ENCODE measurements at regions not wholly inside any gene's neighbourhood (a gene's known extent, or its start where the extent isn't known, plus 50 kb on each side); places are given as distances from the start of the nearest gene placed in this dataset.

GRCh38 chr7:94195813-94196212 lies 191.7 kb upstream of the BET1 start:
- Histone ChIP-seq H3K36me3 (ENCODE audit: insufficient read depth, low read depth, low read length) (no peaks in the 10 kb centered on the region), H3K9me3 (ENCODE audit: insufficient read depth, low read depth, low read length) (no peaks in the 10 kb centered on the region), H3K27ac (ENCODE audit: low read length) (no peak overlapping the region), H3K4me1 (ENCODE audit: insufficient read depth, low read length) (peaks cover under 1% of the 10 kb centered on the region; the same call in 1 of the 2 replicates), H3K4me3 (ENCODE audit: low read length) (no peak overlapping the region), H3K27me3 (ENCODE audit: insufficient read depth, low read length) (no peaks in the 10 kb centered on the region), H3K9ac (ENCODE audit: low read depth, low read length) (no peak overlapping the region)

GRCh38 chr7:94205529-94205928 lies 189.2 kb upstream of the COL1A2 start:
- no peak overlapping the region for H3K4me3 ChIP-seq (ENCODE audit: low read length)
- H3K36me3 ChIP-seq (ENCODE audit: insufficient read depth, low read depth, low read length): no peaks in the 10 kb centered on the region
- no peaks in the 10 kb centered on the region for H3K9me3 ChIP-seq (ENCODE audit: insufficient read depth, low read depth, low read length)
- no peaks in the 10 kb centered on the region for H3K4me1 ChIP-seq (ENCODE audit: insufficient read depth, low read length)
- no peaks in the 10 kb centered on the region for H3K27me3 ChIP-seq (ENCODE audit: insufficient read depth, low read length)
- H3K9ac ChIP-seq (ENCODE audit: low read depth, low read length): no peak overlapping the region
- no peak overlapping the region for H3K27ac ChIP-seq (ENCODE audit: low read length)

- no peak overlapping the region for H3K9ac ChIP-seq (ENCODE audit: low read depth, low read length)
- H3K4me1 ChIP-seq (ENCODE audit: insufficient read depth, low read length): no peaks in the 10 kb centered on the region
- no peaks in the 10 kb centered on the region for H3K36me3 ChIP-seq (ENCODE audit: insufficient read depth, low read depth, low read length)
- H3K4me3 ChIP-seq (ENCODE audit: low read length): no peak overlapping the region
- no peaks in the 10 kb centered on the region for H3K27me3 ChIP-seq (ENCODE audit: insufficient read depth, low read length)
- no peaks in the 10 kb centered on the region for H3K9me3 ChIP-seq (ENCODE audit: insufficient read depth, low read depth, low read length)
- no peak overlapping the region for H3K27ac ChIP-seq (ENCODE audit: low read length)
These were observed 188.4 kb upstream of the COL1A2 start for GRCh38 chr7:94206295-94206694.

GRCh38 chr7:94212160-94212559 lies 182.5 kb upstream of the COL1A2 start:
- no peaks in the 10 kb centered on the region for H3K36me3 ChIP-seq (ENCODE audit: insufficient read depth, low read depth, low read length)
- H3K27ac ChIP-seq (ENCODE audit: low read length): no peak overlapping the region
- H3K4me1 ChIP-seq (ENCODE audit: insufficient read depth, low read length): no peaks in the 10 kb centered on the region
- no peaks in the 10 kb centered on the region for H3K27me3 ChIP-seq (ENCODE audit: insufficient read depth, low read length)
- no peak overlapping the region for H3K4me3 ChIP-seq (ENCODE audit: low read length)
- no peaks in the 10 kb centered on the region for H3K9me3 ChIP-seq (ENCODE audit: insufficient read depth, low read depth, low read length)
- no peak overlapping the region for H3K9ac ChIP-seq (ENCODE audit: low read depth, low read length)

- no peak overlapping the region for H3K4me3 ChIP-seq (ENCODE audit: low read length)
- H3K9me3 ChIP-seq (ENCODE audit: insufficient read depth, low read depth, low read length): no peaks in the 10 kb centered on the region
- no peaks in the 10 kb centered on the region; the same call in 1 of the 2 replicates for H3K27me3 ChIP-seq (ENCODE audit: insufficient read depth, low read length)
- H3K9ac ChIP-seq (ENCODE audit: low read depth, low read length): no peak overlapping the region
- H3K4me1 ChIP-seq (ENCODE audit: insufficient read depth, low read length): no peaks in the 10 kb centered on the region
- no peak overlapping the region for H3K27ac ChIP-seq (ENCODE audit: low read length)
- no peaks in the 10 kb centered on the region for H3K36me3 ChIP-seq (ENCODE audit: insufficient read depth, low read depth, low read length)
These were observed 177.7 kb upstream of the COL1A2 start for GRCh38 chr7:94216944-94217461.

- Histone ChIP-seq H3K9ac (ENCODE audit: low read depth, low read length) (no peak overlapping the region), H3K9me3 (ENCODE audit: insufficient read depth, low read depth, low read length) (no peaks in the 10 kb centered on the region), H3K27me3 (ENCODE audit: insufficient read depth, low read length) (peaks cover 7% of the 10 kb centered on the region; the same call in 1 of the 2 replicates), H3K27ac (ENCODE audit: low read length) (no peak overlapping the region), H3K4me3 (ENCODE audit: low read length) (no peak overlapping the region), H3K36me3 (ENCODE audit: insufficient read depth, low read depth, low read length) (no peaks in the 10 kb centered on the region), H3K4me1 (ENCODE audit: insufficient read depth, low read length) (no peaks in the 10 kb centered on the region)
These were observed 176.9 kb upstream of the COL1A2 start for GRCh38 chr7:94217766-94218165.

- H3K4me1 ChIP-seq (ENCODE audit: insufficient read depth, low read length): peaks cover 12% of the 10 kb centered on the region
- no peak overlapping the region for H3K9ac ChIP-seq (ENCODE audit: low read depth, low read length)
- H3K36me3 ChIP-seq (ENCODE audit: insufficient read depth, low read depth, low read length): no peaks in the 10 kb centered on the region
- H3K27ac ChIP-seq (ENCODE audit: low read length): no peak overlapping the region
- no peak overlapping the region for H3K4me3 ChIP-seq (ENCODE audit: low read length)
- peaks cover 28% of the 10 kb centered on the region; the same call in 1 of the 2 replicates for H3K27me3 ChIP-seq (ENCODE audit: insufficient read depth, low read length)
- H3K9me3 ChIP-seq (ENCODE audit: insufficient read depth, low read depth, low read length): no peaks in the 10 kb centered on the region
These were observed 172.2 kb upstream of the COL1A2 start for GRCh38 chr7:94222516-94222915.

- Histone ChIP-seq H3K27ac (ENCODE audit: low read length) (no peak overlapping the region), H3K9me3 (ENCODE audit: insufficient read depth, low read depth, low read length) (no peaks in the 10 kb centered on the region), H3K4me3 (ENCODE audit: low read length) (peak overlapping the region; percentile 52), H3K36me3 (ENCODE audit: insufficient read depth, low read depth, low read length) (no peaks in the 10 kb centered on the region), H3K27me3 (ENCODE audit: insufficient read depth, low read length) (peaks cover 28% of the 10 kb centered on the region; the same call in 1 of the 2 replicates), H3K4me1 (ENCODE audit: insufficient read depth, low read length) (peaks cover 15% of the 10 kb centered on the region), H3K9ac (ENCODE audit: low read depth, low read length) (no peak overlapping the region; the same call in 1 of the 2 replicates)
These were observed 171.2 kb upstream of the COL1A2 start for GRCh38 chr7:94223375-94224084.

- H3K9me3 ChIP-seq (ENCODE audit: insufficient read depth, low read depth, low read length): no peaks in the 10 kb centered on the region
- H3K4me3 ChIP-seq (ENCODE audit: low read length): no peak overlapping the region
- peaks cover 17% of the 10 kb centered on the region for H3K4me1 ChIP-seq (ENCODE audit: insufficient read depth, low read length)
- no peaks in the 10 kb centered on the region for H3K36me3 ChIP-seq (ENCODE audit: insufficient read depth, low read depth, low read length)
- H3K9ac ChIP-seq (ENCODE audit: low read depth, low read length): no peak overlapping the region
- H3K27me3 ChIP-seq (ENCODE audit: insufficient read depth, low read length): peaks cover 25% of the 10 kb centered on the region
- H3K27ac ChIP-seq (ENCODE audit: low read length): no peak overlapping the region
These were observed 166.5 kb upstream of the COL1A2 start for GRCh38 chr7:94228223-94228622.

- Histone ChIP-seq H3K9me3 (ENCODE audit: insufficient read depth, low read depth, low read length) (no peaks in the 10 kb centered on the region), H3K4me1 (ENCODE audit: insufficient read depth, low read length) (peaks cover 13% of the 10 kb centered on the region; the same call in 1 of the 2 replicates), H3K27me3 (ENCODE audit: insufficient read depth, low read length) (peaks cover 26% of the 10 kb centered on the region), H3K4me3 (ENCODE audit: low read length) (no peak overlapping the region), H3K36me3 (ENCODE audit: insufficient read depth, low read depth, low read length) (no peaks in the 10 kb centered on the region), H3K27ac (ENCODE audit: low read length) (no peak overlapping the region), H3K9ac (ENCODE audit: low read depth, low read length) (no peak overlapping the region)
These were observed 166.0 kb upstream of the COL1A2 start for GRCh38 chr7:94228678-94229077.

- Histone ChIP-seq H3K27me3 (ENCODE audit: insufficient read depth, low read length) (peaks cover 40% of the 10 kb centered on the region), H3K9ac (ENCODE audit: low read depth, low read length) (no peak overlapping the region), H3K36me3 (ENCODE audit: insufficient read depth, low read depth, low read length) (no peaks in the 10 kb centered on the region), H3K9me3 (ENCODE audit: insufficient read depth, low read depth, low read length) (no peaks in the 10 kb centered on the region), H3K4me3 (ENCODE audit: low read length) (no peak overlapping the region), H3K27ac (ENCODE audit: low read length) (no peak overlapping the region), H3K4me1 (ENCODE audit: insufficient read depth, low read length) (peaks cover 7% of the 10 kb centered on the region; the same call in 1 of the 2 replicates)
These were observed 163.4 kb upstream of the COL1A2 start for GRCh38 chr7:94231305-94231704.

GRCh38 chr7:94236960-94237359 lies 157.7 kb upstream of the COL1A2 start:
- H3K27me3 ChIP-seq (ENCODE audit: insufficient read depth, low read length): peaks cover 84% of the 10 kb centered on the region
- H3K9me3 ChIP-seq (ENCODE audit: insufficient read depth, low read depth, low read length): no peaks in the 10 kb centered on the region
- no peak overlapping the region for H3K4me3 ChIP-seq (ENCODE audit: low read length)
- H3K4me1 ChIP-seq (ENCODE audit: insufficient read depth, low read length): no peaks in the 10 kb centered on the region
- no peak overlapping the region for H3K27ac ChIP-seq (ENCODE audit: low read length)
- no peaks in the 10 kb centered on the region for H3K36me3 ChIP-seq (ENCODE audit: insufficient read depth, low read depth, low read length)
- no peak overlapping the region for H3K9ac ChIP-seq (ENCODE audit: low read depth, low read length)
